Transverse colon (tissue), 4 donors: ENCODE measurements at regions not wholly inside any gene's neighbourhood (a gene's known extent, or its start where the extent isn't known, plus 50 kb on each side); places are given as distances from the start of the nearest gene placed in this dataset.

Experiments used
- DNase-seq: peaks from one replicate; pipeline ENCODE4 v3.0.0-alpha.2; 2019
- H3K27ac ChIP-seq, 4 donors: fragments of 200-600 bp; sonication (generic); 2 replicates each; pipeline ENCODE4 v1.5.1; 2016 to 2018; ENCODE audit warnings: inconsistent platforms in 4 of 4
- H3K27me3 ChIP-seq: fragments of 200-600 bp; sonication (generic); 2 replicates; pipeline ENCODE4 v1.5.1; 2017; ENCODE audit warnings: inconsistent platforms
- H3K36me3 ChIP-seq, 4 donors: fragments of 200-600 bp; sonication (generic); 2 replicates each; pipeline ENCODE4 v1.5.1; 2017 to 2019; ENCODE audit warnings: inconsistent platforms in 4 of 4
- H3K4me1 ChIP-seq, 4 donors: fragments of 200-600 bp; sonication (generic); 2 replicates each; pipeline ENCODE4 v1.5.1; 2017 to 2020; ENCODE audit warnings: inconsistent platforms in 4 of 4
- H3K4me3 ChIP-seq, 4 donors: fragments of 200-600 bp; sonication (generic); 1 replicate in 1 of 4; 2 replicates in 3 of 4; pipeline versions ENCODE4 v1.5.1 to v1.6.1; 2017 to 2019; ENCODE audit warnings: inconsistent platforms in 4 of 4
- H3K9me3 ChIP-seq, 2 donors: fragments of 200-600 bp; sonication (generic); 2 replicates each; pipeline ENCODE4 v1.5.1; 2017 to 2019; ENCODE audit warnings: inconsistent platforms in 2 of 2
- CTCF ChIP-seq, 5 experiments: fragments of 200-600 bp in 3 of 5; fragments of 450-650 bp in 2 of 5; sonication (generic) in 3 of 5; IDR thresholded peaks; 1 replicate in 2 of 5; 2 replicates in 3 of 5; pipeline ENCODE4 v1.5.1; 2016 to 2017; ENCODE audit warnings: antibody characterized with exemption in 5 of 5, inconsistent platforms in 3 of 5, mild to moderate bottlenecking in 2 of 5, moderate library complexity in 1 of 5
- EP300 ChIP-seq: sonication (generic); formaldehyde crosslinking; IDR thresholded peaks from one replicate; pipeline ENCODE4 v1.6.1; 2017; ENCODE audit warnings: antibody characterized with exemption, low read depth
- POLR2A ChIP-seq: fragments of 450-650 bp; IDR thresholded peaks from one replicate; pipeline ENCODE4 v1.6.1; 2016; ENCODE audit warnings: antibody characterized with exemption, mild to moderate bottlenecking, moderate library complexity
- POLR2AphosphoS5 ChIP-seq, 3 donors: sonication (generic); formaldehyde crosslinking; IDR thresholded peaks; one replicate each; pipeline ENCODE4 v1.6.1; 2016; ENCODE audit warnings: antibody characterized with exemption in 3 of 3
- WGBS, 2 donors: methylation state at CpG; one replicate each; pipeline ENCODE4 v1.1.5; 2018; ENCODE audit warnings: low coverage in 1 of 2; 5-methylcytosine and 5-hydroxymethylcytosine counted together
- in situ Hi-C, 4 donors: fragments of 200-750 bp; cut with MboI; loops; one replicate each; pipeline versions ENCODE4 v1.15.0 to v1.15.1; 2017; ENCODE audit warnings: low sequenced_read_pairs in 3 of 4, low pct_ligation_motif_present in 1 of 4, low pct_unique_long_range_greater_than_20kb in 1 of 4
- intact Hi-C: fragments of 100-400 bp; cut with DNase I; formaldehyde crosslinking; loops from one replicate; pipeline ENCODE4 v1.15.1; 2023; ENCODE audit warnings: low total_unique reads

DNA sequence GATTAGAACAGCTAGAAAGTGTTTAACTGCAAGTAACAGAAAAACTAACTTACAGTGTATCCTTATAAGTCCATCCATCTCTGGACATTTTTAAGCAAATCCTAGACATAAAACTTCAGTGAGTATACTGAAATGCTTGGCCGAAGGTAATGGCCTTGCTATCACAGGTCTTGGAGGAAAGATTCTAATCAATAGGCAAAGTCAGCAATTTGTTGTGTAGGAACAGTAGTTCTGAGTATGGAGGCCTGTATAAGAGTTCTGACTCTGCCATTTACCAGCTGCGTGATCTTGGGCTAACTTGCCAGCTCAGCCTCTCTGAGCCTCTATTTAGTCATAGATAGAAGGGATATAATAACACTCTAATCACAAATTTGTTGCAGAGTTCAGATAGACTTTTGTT, 328.1 kb downstream of the IL20RB start:
- intact Hi-C loops (no loop called here), in situ Hi-C loops (no loop called here)
- Histone ChIP-seq H3K27me3 (no peaks in the 10 kb centered on the region), H3K36me3 (no peaks in the 10 kb centered on the region), H3K27ac (no peak overlapping the region), H3K4me3 (no peak overlapping the region), H3K9me3 (no peaks in the 10 kb centered on the region), H3K4me1 (no peaks in the 10 kb centered on the region)
- WGBS, 2 donors, result 76% methylated on average over 2 of the region's 2 CpGs
- DNase-seq, result no peak
- TF ChIP-seq POLR2A, result no peak
- no peak for TF ChIP-seq POLR2AphosphoS5 (IDR thresholded peaks at IDR 0.05)
- TF ChIP-seq CTCF (IDR thresholded peaks at IDR 0.05), result no peak
- TF ChIP-seq EP300, result no peak

DNA sequence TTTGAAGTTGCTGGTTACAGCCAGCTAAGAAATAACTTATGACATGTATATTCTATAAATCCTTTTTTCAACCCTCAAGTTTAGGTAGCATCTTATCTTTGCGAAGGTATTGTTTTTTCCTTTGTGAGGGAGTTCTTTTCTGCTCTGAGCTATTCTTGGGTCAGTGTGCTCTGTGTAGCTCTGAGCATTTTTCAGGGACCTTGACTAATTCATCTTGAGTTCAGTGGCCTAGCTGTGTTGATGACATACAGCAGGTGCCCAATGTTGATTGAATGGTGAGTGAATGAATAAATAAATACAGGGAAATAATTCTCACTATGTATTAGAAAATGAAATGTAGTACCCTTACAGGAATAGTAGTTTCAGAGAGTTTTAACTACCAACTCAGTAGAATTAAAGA, 335.3 kb downstream of the IL20RB start:
- Histone ChIP-seq H3K4me3 (no peak overlapping the region), H3K27me3 (no peaks in the 10 kb centered on the region), H3K4me1 (no peaks in the 10 kb centered on the region), H3K27ac (no peak overlapping the region), H3K36me3 (no peaks in the 10 kb centered on the region), H3K9me3 (no peaks in the 10 kb centered on the region)
- in situ Hi-C loops, result no loop called here
- TF ChIP-seq CTCF (IDR thresholded peaks at IDR 0.05), result no peak
- no peak for TF ChIP-seq POLR2AphosphoS5 (IDR thresholded peaks at IDR 0.05)
- no peak for TF ChIP-seq POLR2A
- no peak for TF ChIP-seq EP300
- no peak for DNase-seq
- 89 to 93% methylated on average over 1 of the region's 1 CpG for WGBS, 2 donors
- intact Hi-C loops, result no loop called here

DNA sequence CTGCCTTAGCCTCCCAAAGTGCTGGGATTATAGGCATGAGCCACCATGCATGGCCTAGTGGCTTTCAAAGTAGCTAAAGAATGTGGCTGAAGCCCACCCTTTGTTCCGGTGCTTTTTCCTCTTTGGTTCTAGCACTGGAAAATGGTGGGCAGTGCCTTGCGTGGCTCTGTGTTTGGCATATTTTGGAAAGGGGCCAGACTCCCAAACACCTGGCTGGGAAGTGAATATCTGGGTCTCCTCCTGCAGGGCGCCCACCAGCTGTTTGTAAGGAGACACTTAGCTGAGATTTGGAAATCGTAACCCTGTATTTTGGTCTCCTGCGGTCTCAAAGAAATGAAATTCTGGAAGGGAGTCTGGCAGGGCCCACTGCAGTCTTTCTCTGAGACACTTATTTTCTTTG, 336.4 kb downstream of the IL20RB start:
- no peak overlapping the region for H3K4me3 ChIP-seq
- no peaks in the 10 kb centered on the region for H3K36me3 ChIP-seq
- in situ Hi-C loops (no loop called here), intact Hi-C loops (no loop called here)
- no peak for DNase-seq
- H3K9me3 ChIP-seq, result no peaks in the 10 kb centered on the region
- H3K27ac ChIP-seq, result no peak overlapping the region
- TF ChIP-seq POLR2AphosphoS5 (IDR thresholded peaks at IDR 0.05), result no peak
- no peak for TF ChIP-seq CTCF (IDR thresholded peaks at IDR 0.05)
- no peak for TF ChIP-seq POLR2A
- TF ChIP-seq EP300, result no peak
- no peaks in the 10 kb centered on the region for H3K27me3 ChIP-seq
- no peaks in the 10 kb centered on the region for H3K4me1 ChIP-seq
- WGBS, 2 donors, result 77 to 85% methylated on average over 3 to 5 of the region's 5 CpGs

DNA sequence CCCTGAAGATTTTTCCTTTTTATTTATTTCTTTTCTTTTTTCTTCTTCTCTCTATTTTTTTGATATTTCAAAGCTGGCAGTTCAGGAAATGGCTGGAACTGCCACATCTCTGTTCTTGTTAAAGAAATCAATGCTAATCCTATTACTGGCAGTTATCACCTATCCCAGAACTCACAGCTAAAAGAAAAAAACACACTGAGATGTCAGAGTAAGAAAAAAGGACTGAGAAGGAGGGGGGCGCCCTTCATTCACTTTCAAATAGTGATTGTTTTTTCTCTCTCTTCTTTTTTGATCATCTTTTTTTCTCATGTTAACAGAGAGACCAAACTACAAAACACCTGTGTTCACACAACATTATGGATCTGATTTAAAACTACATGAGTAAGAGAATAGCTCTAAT, 337.1 kb downstream of the IL20RB start:
- no peak overlapping the region for H3K4me3 ChIP-seq
- H3K27me3 ChIP-seq, result no peaks in the 10 kb centered on the region
- no peaks in the 10 kb centered on the region for H3K4me1 ChIP-seq
- no peak for DNase-seq
- intact Hi-C loops, result no loop called here
- 22 to 55% methylated on average over 1 of the region's 1 CpG for WGBS, 2 donors
- TF ChIP-seq CTCF (IDR thresholded peaks at IDR 0.05) (no peak), POLR2A (no peak), POLR2AphosphoS5 (IDR thresholded peaks at IDR 0.05) (no peak), EP300 (no peak)
- no peaks in the 10 kb centered on the region for H3K36me3 ChIP-seq
- in situ Hi-C loops, result no loop called here
- H3K27ac ChIP-seq, result no peak overlapping the region
- no peaks in the 10 kb centered on the region for H3K9me3 ChIP-seq
